ENCODE measurements at regions not wholly inside any gene's neighbourhood (a gene's known extent, or its start where the extent isn't known, plus 50 kb on each side); places are given as distances from the start of the nearest gene placed in this dataset.

DNA sequence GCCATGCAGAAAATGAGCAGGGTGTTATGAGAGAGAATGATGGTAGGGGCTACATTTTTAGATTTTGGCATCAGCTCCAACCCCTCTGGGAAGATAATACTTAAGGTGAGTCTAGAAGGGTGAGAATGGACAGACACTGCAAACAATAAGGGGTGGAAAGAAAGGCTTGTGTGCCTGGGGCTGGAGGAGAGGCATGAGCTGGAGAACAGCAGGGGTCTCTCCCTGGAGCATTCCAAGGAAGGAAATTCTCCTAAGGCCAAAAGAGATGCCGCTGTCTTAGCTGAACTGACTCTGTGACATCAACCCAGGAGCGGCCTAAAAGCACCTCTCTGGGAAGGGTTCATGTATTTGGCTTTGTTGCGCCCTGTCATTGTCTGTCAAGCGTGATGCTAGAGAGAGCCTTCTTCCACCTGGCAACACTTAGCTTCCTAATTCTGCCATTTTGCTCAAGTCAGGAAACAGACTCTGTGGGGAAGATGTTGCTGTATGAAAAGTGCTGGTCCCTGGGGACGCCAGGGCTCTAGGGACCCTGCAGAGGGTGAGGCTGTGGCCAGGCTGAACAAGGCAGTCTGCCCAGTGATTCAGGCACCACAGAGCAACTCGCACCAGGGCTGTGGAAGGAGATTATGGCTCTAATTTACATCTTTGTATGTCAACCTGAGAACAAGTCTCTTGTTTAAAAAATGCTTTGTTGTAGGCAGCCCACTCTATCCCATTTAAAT, 225.7 kb downstream of the CBLN1 start:
- WGBS = 71% methylated on average over 6 of the region's 6 CpGs
- ATAC-seq (no peak), DNase-seq (no peak)
- H3K27me3 ChIP-seq (ENCODE audit: control insufficient read depth, insufficient read depth) = no peaks in the 10 kb centered on the region
- no peak overlapping the region for H3K27ac ChIP-seq (ENCODE audit: low read length)
- intact Hi-C loops (cut with DNase I) = no loop called here
- H3K4me1 ChIP-seq (ENCODE audit: control insufficient read depth, insufficient read depth, low read length) = no peaks in the 10 kb centered on the region
- no peaks in the 10 kb centered on the region for H3K9me3 ChIP-seq (ENCODE audit: control insufficient read depth, low read length)
- no peak overlapping the region for H3K4me3 ChIP-seq (ENCODE audit: low read length)

DNA sequence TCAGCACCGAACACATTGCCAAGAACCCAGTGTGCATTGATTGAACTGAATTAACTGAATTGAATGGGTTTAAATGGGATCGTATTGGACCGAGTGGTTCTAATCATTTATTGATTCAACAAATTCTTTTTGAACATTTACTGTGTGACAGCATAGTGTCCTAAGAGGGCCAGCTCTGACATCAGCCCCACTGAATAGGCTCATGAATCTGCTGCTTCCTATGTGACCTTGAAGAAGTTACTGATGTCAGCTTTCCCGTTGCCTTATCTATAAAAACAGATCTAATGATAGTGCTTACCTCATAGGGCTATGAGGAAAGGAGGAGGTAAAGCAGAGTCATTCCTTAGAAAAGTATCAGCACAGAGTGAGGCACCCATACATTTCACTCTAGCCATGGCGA, 226.3 kb downstream of the CBLN1 start:
- ATAC-seq (no peak), DNase-seq (no peak)
- Histone ChIP-seq H3K9me3 (ENCODE audit: control insufficient read depth, low read length) (no peaks in the 10 kb centered on the region), H3K27ac (ENCODE audit: low read length) (no peak overlapping the region), H3K4me1 (ENCODE audit: control insufficient read depth, insufficient read depth, low read length) (no peaks in the 10 kb centered on the region), H3K4me3 (ENCODE audit: low read length) (no peak overlapping the region), H3K27me3 (ENCODE audit: control insufficient read depth, insufficient read depth) (no peaks in the 10 kb centered on the region)
- WGBS = 75% methylated on average over 5 of the region's 5 CpGs
- intact Hi-C loops (cut with DNase I) = no loop called here

DNA sequence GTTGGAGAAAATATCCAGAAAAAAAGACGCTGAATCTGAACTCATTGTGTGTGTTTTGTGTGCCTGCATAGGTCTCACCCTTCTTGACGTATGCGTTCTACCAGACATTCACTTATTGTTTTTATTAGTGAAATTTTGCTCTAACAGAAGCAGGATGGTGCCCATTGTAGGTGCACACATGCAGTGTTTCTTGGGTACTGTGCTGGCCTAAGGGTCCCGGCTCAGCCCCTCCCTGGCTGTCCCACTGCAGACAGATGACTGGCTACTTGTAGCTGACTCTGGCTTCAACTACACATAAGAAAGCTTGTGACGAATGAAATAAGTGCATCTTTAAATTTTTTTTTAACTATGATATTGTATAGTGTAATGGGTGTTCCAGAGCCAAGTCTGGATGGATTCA, 227.0 kb downstream of the CBLN1 start:
- no peaks in the 10 kb centered on the region for H3K27me3 ChIP-seq (ENCODE audit: control insufficient read depth, insufficient read depth)
- H3K4me1 ChIP-seq (ENCODE audit: control insufficient read depth, insufficient read depth, low read length) = no peaks in the 10 kb centered on the region
- no peak overlapping the region for H3K27ac ChIP-seq (ENCODE audit: low read length)
- ATAC-seq (no peak), DNase-seq (no peak)
- intact Hi-C loops (cut with DNase I) = no loop called here
- WGBS = 85% methylated on average over 5 of the region's 5 CpGs
- no peak overlapping the region for H3K4me3 ChIP-seq (ENCODE audit: low read length)
- no peaks in the 10 kb centered on the region for H3K9me3 ChIP-seq (ENCODE audit: control insufficient read depth, low read length)

DNA sequence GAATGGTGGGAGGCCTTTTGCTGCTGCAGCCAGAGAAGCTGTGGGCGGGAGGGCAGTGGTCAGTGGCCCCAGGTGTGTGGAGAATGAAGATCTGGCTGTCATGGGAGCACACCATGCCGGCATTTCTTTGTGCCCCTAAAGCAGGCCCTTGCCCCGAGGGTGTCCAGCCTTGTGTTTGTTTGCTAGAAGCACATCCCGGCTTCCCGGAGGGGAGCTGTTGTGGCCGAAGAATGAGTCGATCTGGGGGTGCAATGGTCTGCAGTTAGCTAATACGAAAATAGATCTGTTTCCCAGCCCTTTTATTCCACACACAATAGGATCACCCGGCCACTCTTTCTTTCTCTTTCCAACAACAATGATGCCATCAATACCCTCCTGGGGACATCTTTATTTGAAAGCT, 228.8 kb downstream of the CBLN1 start:
- Histone ChIP-seq H3K27ac (ENCODE audit: low read length) (no peak overlapping the region), H3K4me3 (ENCODE audit: low read length) (no peak overlapping the region), H3K9me3 (ENCODE audit: control insufficient read depth, low read length) (no peaks in the 10 kb centered on the region), H3K27me3 (ENCODE audit: control insufficient read depth, insufficient read depth) (no peaks in the 10 kb centered on the region), H3K4me1 (ENCODE audit: control insufficient read depth, insufficient read depth, low read length) (no peaks in the 10 kb centered on the region)
- 79% methylated on average over 9 of the region's 9 CpGs for WGBS
- intact Hi-C loops (cut with DNase I) = no loop called here
- DNase-seq (no peak), ATAC-seq (no peak)

DNA sequence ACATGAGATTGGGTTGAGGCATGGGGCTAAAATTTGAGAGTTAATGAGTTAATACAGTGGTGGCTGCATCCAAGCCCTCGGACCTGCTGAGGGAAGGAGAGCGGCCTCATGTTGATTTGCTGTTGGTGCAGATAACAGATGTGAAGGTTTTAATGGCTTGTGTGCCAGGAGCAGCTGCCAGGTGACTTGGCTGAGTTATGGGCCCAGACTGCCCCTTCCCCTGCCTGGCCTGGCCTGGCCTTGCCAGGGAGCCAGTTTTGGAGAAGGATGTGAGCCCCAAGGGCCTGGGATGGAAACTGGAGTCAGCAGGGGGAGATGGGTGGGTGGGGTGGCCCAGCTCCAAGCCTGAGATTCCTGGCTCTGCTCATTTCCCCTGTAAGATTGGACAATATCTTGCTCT, 230.1 kb downstream of the CBLN1 start:
- Histone ChIP-seq H3K4me1 (ENCODE audit: control insufficient read depth, insufficient read depth, low read length) (no peaks in the 10 kb centered on the region), H3K4me3 (ENCODE audit: low read length) (no peak overlapping the region), H3K27me3 (ENCODE audit: control insufficient read depth, insufficient read depth) (no peaks in the 10 kb centered on the region), H3K9me3 (ENCODE audit: control insufficient read depth, low read length) (no peaks in the 10 kb centered on the region), H3K27ac (ENCODE audit: low read length) (no peak overlapping the region)
- intact Hi-C loops (cut with DNase I) = no loop called here
- peak in 1 of 3 donors; percentile 51 for DNase-seq
- ATAC-seq = no peak
- WGBS = 35% methylated on average over 2 of the region's 2 CpGs

DNA sequence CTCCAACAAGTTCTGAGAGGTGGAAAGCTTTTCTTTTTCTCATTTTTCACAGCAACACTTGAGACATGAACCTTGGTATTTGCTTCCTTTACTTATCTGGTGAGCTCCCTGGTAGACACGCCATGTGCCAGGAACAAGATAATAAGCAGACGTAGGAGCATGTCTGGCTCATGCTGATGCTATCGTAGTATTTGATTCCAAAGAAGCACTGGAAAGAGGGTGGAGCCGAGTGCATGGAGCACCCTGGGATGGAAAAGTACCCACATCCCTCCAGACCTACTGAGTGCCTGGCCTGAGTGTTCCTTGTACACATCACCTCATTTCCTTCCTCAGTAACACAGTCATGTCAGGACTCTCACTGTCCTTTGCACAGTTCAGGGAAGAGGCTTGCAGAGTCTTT, 231.0 kb downstream of the CBLN1 start:
- WGBS = 41% methylated on average over 4 of the region's 4 CpGs
- peak in 2 of 3 donors; percentile 16 to 40 for DNase-seq
- ATAC-seq = peak; percentile 59 to 84

DNA sequence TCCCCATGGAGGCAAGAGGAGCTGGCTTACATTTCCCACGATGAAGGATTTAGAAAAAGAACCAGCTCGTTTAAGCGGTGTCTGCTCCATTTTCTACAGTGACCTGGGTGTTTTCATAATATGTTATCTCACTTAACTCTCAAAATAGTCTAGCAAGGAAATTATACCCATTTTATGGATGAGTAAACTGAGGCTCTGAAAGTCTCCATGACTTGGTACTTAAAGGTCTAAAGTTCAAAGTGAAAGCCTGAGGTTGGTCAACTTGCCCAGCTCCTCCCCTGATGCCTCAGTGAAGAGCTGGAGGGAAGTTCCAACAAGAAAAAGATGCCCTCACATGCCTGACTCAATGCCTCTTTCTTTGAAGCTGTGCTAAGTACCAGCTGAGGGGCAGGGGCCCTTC, 232.0 kb downstream of the CBLN1 start:
- DNase-seq = no peak
- Histone ChIP-seq H3K27me3 (ENCODE audit: control insufficient read depth, insufficient read depth) (no peaks in the 10 kb centered on the region), H3K4me3 (ENCODE audit: low read length) (no peak overlapping the region), H3K4me1 (ENCODE audit: control insufficient read depth, insufficient read depth, low read length) (no peaks in the 10 kb centered on the region), H3K27ac (ENCODE audit: low read length) (no peak overlapping the region), H3K9me3 (ENCODE audit: control insufficient read depth, low read length) (no peaks in the 10 kb centered on the region)
- no peak for ATAC-seq
- intact Hi-C loops (cut with DNase I) = no loop called here
- 84% methylated on average over 3 of the region's 3 CpGs for WGBS

More for the DNA sequence above, 231.0 kb downstream of the CBLN1 start:
- H3K4me3 ChIP-seq (ENCODE audit: low read length) = no peak overlapping the region
- no peaks in the 10 kb centered on the region for H3K4me1 ChIP-seq (ENCODE audit: control insufficient read depth, insufficient read depth, low read length)
- H3K27ac ChIP-seq (ENCODE audit: low read length) = no peak overlapping the region
- H3K27me3 ChIP-seq (ENCODE audit: control insufficient read depth, insufficient read depth) = no peaks in the 10 kb centered on the region
- intact Hi-C loops (cut with DNase I) = no loop called here
- H3K9me3 ChIP-seq (ENCODE audit: control insufficient read depth, low read length) = no peaks in the 10 kb centered on the region

DNA sequence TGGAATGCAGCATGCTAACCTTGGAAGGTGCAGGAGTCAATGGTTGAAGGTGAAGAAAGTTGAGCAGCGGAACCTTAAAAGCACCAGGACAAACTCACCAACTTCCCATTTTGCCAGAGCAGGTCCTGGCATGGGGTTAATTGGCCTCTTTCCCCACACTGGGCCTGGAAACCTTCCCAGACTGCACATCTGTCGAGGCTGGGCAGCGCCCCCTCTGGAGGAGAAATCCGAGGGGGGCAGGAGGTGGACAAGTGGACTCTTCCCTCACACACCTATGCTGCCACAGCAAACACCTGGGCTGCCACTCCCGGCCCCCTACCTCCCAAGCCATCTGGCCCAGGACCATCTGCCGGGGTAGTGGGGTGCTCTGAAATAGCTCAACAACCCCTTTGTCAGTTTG, 232.4 kb downstream of the CBLN1 start:
- Histone ChIP-seq H3K9me3 (ENCODE audit: control insufficient read depth, low read length) (no peaks in the 10 kb centered on the region), H3K27ac (ENCODE audit: low read length) (no peak overlapping the region), H3K4me3 (ENCODE audit: low read length) (no peak overlapping the region), H3K4me1 (ENCODE audit: control insufficient read depth, insufficient read depth, low read length) (no peaks in the 10 kb centered on the region), H3K27me3 (ENCODE audit: control insufficient read depth, insufficient read depth) (no peaks in the 10 kb centered on the region)
- no peak for DNase-seq
- WGBS = 63% methylated on average over 6 of the region's 6 CpGs
- intact Hi-C loops (cut with DNase I) = no loop called here
- no peak for ATAC-seq

DNA sequence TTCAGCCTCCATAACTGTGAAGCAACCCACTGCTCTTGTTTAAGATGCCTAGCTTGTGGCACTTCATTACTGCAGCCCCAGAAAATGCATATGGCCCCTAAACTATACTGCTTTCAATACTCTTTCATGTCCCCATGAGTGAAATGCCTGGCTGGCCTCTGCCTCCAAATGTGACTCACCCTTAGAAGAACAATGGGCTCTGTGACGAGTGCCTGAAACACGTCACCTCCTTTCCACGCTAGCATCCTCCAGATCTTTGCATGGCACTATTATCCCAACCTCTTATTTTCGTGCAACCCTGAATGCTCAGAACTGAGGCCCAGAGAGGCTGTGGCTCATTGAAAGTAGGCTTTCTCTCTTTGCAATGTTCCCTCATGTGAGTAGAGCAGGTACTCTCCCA, 233.1 kb downstream of the CBLN1 start:
- H3K4me3 ChIP-seq (ENCODE audit: low read length) = no peak overlapping the region
- 63% methylated on average over 4 of the region's 4 CpGs for WGBS
- H3K27me3 ChIP-seq (ENCODE audit: control insufficient read depth, insufficient read depth) = no peaks in the 10 kb centered on the region
- no peak for ATAC-seq
- H3K27ac ChIP-seq (ENCODE audit: low read length) = no peak overlapping the region
- H3K9me3 ChIP-seq (ENCODE audit: control insufficient read depth, low read length) = no peaks in the 10 kb centered on the region
- H3K4me1 ChIP-seq (ENCODE audit: control insufficient read depth, insufficient read depth, low read length) = no peaks in the 10 kb centered on the region
- no peak for DNase-seq
- intact Hi-C loops (cut with DNase I) = no loop called here

DNA sequence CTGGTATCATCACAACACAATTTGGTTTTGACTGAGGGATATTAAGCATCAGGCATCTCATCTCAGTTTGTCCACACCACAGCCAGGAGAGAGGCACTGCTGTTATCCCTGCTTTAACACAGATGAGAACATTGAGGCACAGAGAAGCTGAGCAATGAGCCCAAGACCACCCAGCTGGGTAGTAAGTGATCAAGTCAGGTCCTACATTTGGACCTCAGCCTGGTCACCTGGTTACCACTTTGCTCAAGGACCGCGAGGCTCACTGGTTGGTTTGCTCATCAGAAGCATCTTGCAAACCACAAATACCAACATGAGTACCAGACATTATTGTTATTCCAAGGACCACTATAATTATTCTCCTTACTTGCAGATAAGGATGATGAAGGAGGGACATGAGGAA, 245.5 kb downstream of the CBLN1 start:
- intact Hi-C loops (cut with DNase I) = no loop called here

DNA sequence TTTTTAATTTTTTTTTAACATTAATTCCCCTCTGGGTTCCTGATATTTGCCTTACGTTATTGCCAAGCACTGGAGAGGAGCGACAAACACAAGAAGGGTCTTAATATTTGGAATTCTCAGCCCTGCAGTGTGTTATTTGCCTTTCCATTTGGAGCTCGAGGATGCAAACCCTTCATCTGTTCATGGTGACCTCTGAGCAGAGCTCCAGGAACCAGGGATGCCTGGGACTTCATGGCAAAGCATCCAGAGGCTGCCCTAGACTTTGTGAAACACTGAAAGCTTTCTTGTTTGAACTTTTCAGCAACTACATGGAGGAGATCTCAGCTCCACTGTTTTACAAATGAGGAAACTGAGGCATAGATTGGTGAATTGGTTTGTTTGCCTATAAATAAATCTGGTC, 254.2 kb downstream of the CBLN1 start:
- H3K4me3 ChIP-seq (ENCODE audit: low read length) = no peak overlapping the region
- 74% methylated on average over 3 of the region's 3 CpGs for whole genome bisulfite sequencing
- no peaks in the 10 kb centered on the region for H3K27me3 ChIP-seq (ENCODE audit: control insufficient read depth, insufficient read depth)
- H3K27ac ChIP-seq (ENCODE audit: low read length) = no peak overlapping the region
- ATAC-seq = no peak
- no peaks in the 10 kb centered on the region for H3K9me3 ChIP-seq (ENCODE audit: control insufficient read depth, low read length)
- no peak for DNase-seq
- H3K4me1 ChIP-seq (ENCODE audit: control insufficient read depth, insufficient read depth, low read length) = no peaks in the 10 kb centered on the region
- intact Hi-C loops (cut with DNase I) = no loop called here

More for the DNA sequence above, 245.5 kb downstream of the CBLN1 start:
- Histone ChIP-seq H3K4me1 (ENCODE audit: control insufficient read depth, insufficient read depth, low read length) (no peaks in the 10 kb centered on the region), H3K27ac (ENCODE audit: low read length) (no peak overlapping the region), H3K9me3 (ENCODE audit: control insufficient read depth, low read length) (no peaks in the 10 kb centered on the region), H3K4me3 (ENCODE audit: low read length) (no peak overlapping the region), H3K27me3 (ENCODE audit: control insufficient read depth, insufficient read depth) (no peaks in the 10 kb centered on the region)
- WGBS = 98% methylated on average over 2 of the region's 2 CpGs
- ATAC-seq (no peak), DNase-seq (no peak)
